GM23338 (cell line): ENCODE measurements at regions not wholly inside any gene's neighbourhood (a gene's known extent, or its start where the extent isn't known, plus 50 kb on each side); places are given as distances from the start of the nearest gene placed in this dataset.
"Not testable (repeated sequence)": the region's sequence is repeated elsewhere in the genome, so short reads cannot be mapped to it uniquely, and the experiment has no call there.

Experiments used
- ATAC-seq: fragments of 200-7000 bp; cut with Tn5 transposase; 3 replicates; pipeline ENCODE4 v1.9.1; 2020
- DNase-seq: peaks from one replicate; pipeline ENCODE4 v3.0.0-alpha.2; 2015; ENCODE audit warnings: low spot score
- H2AFZ ChIP-seq: fragments of 200-600 bp; sonication (generic); 2 replicates; pipeline ENCODE4 v1.8.0; 2016; ENCODE audit warnings: antibody characterized with exemption, mild to moderate bottlenecking, moderate library complexity
- H3F3A ChIP-seq: fragments of 200-600 bp; sonication (generic); replicated peaks from 2 replicates; pipeline ENCODE4 v1.8.0; 2017; ENCODE audit warnings: antibody characterized with exemption, mixed run types, low read depth
- H3K27ac ChIP-seq: fragments of 200-600 bp; sonication (generic); 2 replicates; pipeline ENCODE4 v1.6.1; 2016; ENCODE audit warnings: low read depth
- H3K27me3 ChIP-seq: fragments of 200-600 bp; sonication (generic); 2 replicates; pipeline ENCODE4 v1.8.0; 2016; ENCODE audit warnings: mild to moderate bottlenecking, mixed run types, moderate library complexity; ENCODE audit not compliant: insufficient read depth
- H3K36me3 ChIP-seq: fragments of 200-600 bp; sonication (generic); 2 replicates; pipeline ENCODE4 v1.8.0; 2016; ENCODE audit warnings: mild to moderate bottlenecking; ENCODE audit not compliant: insufficient read depth
- H3K4me1 ChIP-seq: fragments of 200-600 bp; sonication (generic); 2 replicates; pipeline ENCODE4 v1.8.0; 2016; ENCODE audit warnings: mild to moderate bottlenecking, moderate library complexity; ENCODE audit not compliant: insufficient read depth
- H3K4me2 ChIP-seq: fragments of 200-600 bp; sonication (generic); 2 replicates; pipeline ENCODE4 v1.7.1; 2017; ENCODE audit warnings: mixed run types
- H3K4me3 ChIP-seq: fragments of 200-600 bp; sonication (generic); 2 replicates; pipeline ENCODE4 v1.6.1; 2016; ENCODE audit warnings: mixed run types
- H3K79me2 ChIP-seq: fragments of 200-600 bp; sonication (generic); replicated peaks from 2 replicates; pipeline ENCODE4 v1.8.0; 2017; ENCODE audit warnings: mild to moderate bottlenecking; ENCODE audit not compliant: insufficient read depth
- H3K9me2 ChIP-seq: fragments of 200-600 bp; sonication (generic); 2 replicates; pipeline ENCODE4 v1.8.0; 2017; ENCODE audit not compliant: insufficient read depth
- H4K20me1 ChIP-seq: fragments of 200-600 bp; sonication (generic); replicated peaks from 2 replicates; pipeline ENCODE4 v1.8.0; 2017; ENCODE audit warnings: mild to moderate bottlenecking; ENCODE audit not compliant: insufficient read depth
- H3K27ac Mint-ChIP-seq: 2 replicates; pipeline ENCODE4 v1.8.0; 2020; ENCODE audit warnings: inconsistent platforms, mild to moderate bottlenecking, moderate library complexity, mixed read lengths
- H3K27me3 Mint-ChIP-seq: 3 replicates; pipeline ENCODE4 v1.8.0; 2022; ENCODE audit warnings: low read depth, mild to moderate bottlenecking, moderate library complexity, mixed read lengths, inconsistent platforms; ENCODE audit not compliant: insufficient read depth, poor library complexity
- H3K36me3 Mint-ChIP-seq: 3 replicates; pipeline ENCODE4 v1.8.0; 2021; ENCODE audit warnings: low read depth, mild to moderate bottlenecking, inconsistent platforms, moderate library complexity, mixed read lengths
- H3K4me1 Mint-ChIP-seq: 3 replicates; pipeline ENCODE4 v1.8.0; 2020; ENCODE audit warnings: mild to moderate bottlenecking, inconsistent platforms, mixed read lengths
- H3K4me3 Mint-ChIP-seq: 3 replicates; pipeline ENCODE4 v1.8.0; 2021; ENCODE audit warnings: moderate library complexity, mild to moderate bottlenecking, inconsistent platforms, mixed read lengths
- H3K9me3 Mint-ChIP-seq: 3 replicates; pipeline ENCODE4 v1.8.0; 2020; ENCODE audit warnings: moderate library complexity, mild to moderate bottlenecking, inconsistent platforms, mixed read lengths
- CREB1 ChIP-seq: fragments of 250-450 bp; sonication (Bioruptor Pico); IDR thresholded peaks from 2 replicates; pipeline ENCODE4 v1.5.0; 2020; ENCODE audit warnings: low read depth, mild to moderate bottlenecking, moderate library complexity
- JUNB ChIP-seq: IDR thresholded peaks from one replicate; pipeline ENCODE4 v1.6.1; 2016; ENCODE audit warnings: antibody characterized with exemption; ENCODE audit not compliant: unreplicated experiment
- STAT1 ChIP-seq: IDR thresholded peaks from one replicate; pipeline ENCODE4 v1.6.1; 2016; ENCODE audit warnings: antibody characterized with exemption; ENCODE audit not compliant: unreplicated experiment
- ZNF462 ChIP-seq: fragments of 250-450 bp; sonication (Bioruptor Pico); IDR thresholded peaks from 2 replicates; pipeline ENCODE4 v1.5.0; 2020; ENCODE audit warnings: mild to moderate bottlenecking, moderate library complexity
- TF ChIP-seq, protein P1 (sequence below), 2 experiments: fragments of 200-600 bp in 1 of 2; sonication (generic) in 1 of 2; conservative IDR thresholded peaks; 2 replicates each; pipeline versions ENCODE4 v1.5.1 to v1.6.1; 2016 to 2017; ENCODE audit warnings: antibody characterized with exemption in 2 of 2, low read depth in 2 of 2, mild to moderate bottlenecking in 2 of 2, moderate library complexity in 1 of 2

- TF ChIP-seq ZNF462 (CRISPR knock-in tag), result no peak
- TF ChIP-seq JUNB, result no peak
- TF ChIP-seq STAT1, result no peak
- TF ChIP-seq, protein P1, sequence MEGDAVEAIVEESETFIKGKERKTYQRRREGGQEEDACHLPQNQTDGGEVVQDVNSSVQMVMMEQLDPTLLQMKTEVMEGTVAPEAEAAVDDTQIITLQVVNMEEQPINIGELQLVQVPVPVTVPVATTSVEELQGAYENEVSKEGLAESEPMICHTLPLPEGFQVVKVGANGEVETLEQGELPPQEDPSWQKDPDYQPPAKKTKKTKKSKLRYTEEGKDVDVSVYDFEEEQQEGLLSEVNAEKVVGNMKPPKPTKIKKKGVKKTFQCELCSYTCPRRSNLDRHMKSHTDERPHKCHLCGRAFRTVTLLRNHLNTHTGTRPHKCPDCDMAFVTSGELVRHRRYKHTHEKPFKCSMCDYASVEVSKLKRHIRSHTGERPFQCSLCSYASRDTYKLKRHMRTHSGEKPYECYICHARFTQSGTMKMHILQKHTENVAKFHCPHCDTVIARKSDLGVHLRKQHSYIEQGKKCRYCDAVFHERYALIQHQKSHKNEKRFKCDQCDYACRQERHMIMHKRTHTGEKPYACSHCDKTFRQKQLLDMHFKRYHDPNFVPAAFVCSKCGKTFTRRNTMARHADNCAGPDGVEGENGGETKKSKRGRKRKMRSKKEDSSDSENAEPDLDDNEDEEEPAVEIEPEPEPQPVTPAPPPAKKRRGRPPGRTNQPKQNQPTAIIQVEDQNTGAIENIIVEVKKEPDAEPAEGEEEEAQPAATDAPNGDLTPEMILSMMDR (conservative IDR thresholded peaks at IDR 0.05; ENCODE audit: low read depth in 2 of 2), result no peak
- no peak for TF ChIP-seq CREB1 (CRISPR knock-in tag)
Measured at GRCh38 chr6:137813308-137813970, 53.6 kb upstream of the TNFAIP3 start (continued).

DNA sequence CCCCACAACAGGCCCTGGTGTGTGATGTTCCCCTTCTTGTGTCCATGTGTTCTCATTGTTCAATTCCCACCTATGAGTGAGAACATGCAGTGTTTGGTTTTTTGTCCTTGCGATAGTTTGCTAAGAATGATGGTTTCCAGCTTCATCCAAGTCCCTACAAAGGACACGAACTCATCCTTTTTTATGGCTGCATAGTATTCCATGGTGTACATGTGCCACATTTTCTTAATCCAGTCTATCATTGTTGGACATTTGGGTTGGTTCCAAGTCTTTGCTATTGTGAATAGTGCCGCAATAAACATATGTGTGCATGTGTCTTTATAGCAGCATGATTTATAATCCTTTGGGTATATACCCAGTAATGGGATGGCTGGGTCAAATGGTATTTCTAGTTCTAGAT is 53.0 kb upstream of the TNFAIP3 start:
- H3K27ac ChIP-seq, H3K4me1 Mint-ChIP-seq, H3F3A ChIP-seq, H3K79me2 ChIP-seq, DNase-seq, H2AFZ ChIP-seq, H3K36me3 ChIP-seq, H3K4me3 ChIP-seq, H3K4me1 ChIP-seq, ATAC-seq, H3K4me2 ChIP-seq, H3K27me3 Mint-ChIP-seq, H3K9me3 Mint-ChIP-seq, H3K36me3 Mint-ChIP-seq, H3K9me2 ChIP-seq, H3K27ac Mint-ChIP-seq, H4K20me1 ChIP-seq, H3K27me3 ChIP-seq, H3K4me3 Mint-ChIP-seq: not testable (repeated sequence)
